ENCODE measurements at regions not wholly inside any gene's neighbourhood (a gene's known extent, or its start where the extent isn't known, plus 50 kb on each side); places are given as distances from the start of the nearest gene placed in this dataset.

DNA sequence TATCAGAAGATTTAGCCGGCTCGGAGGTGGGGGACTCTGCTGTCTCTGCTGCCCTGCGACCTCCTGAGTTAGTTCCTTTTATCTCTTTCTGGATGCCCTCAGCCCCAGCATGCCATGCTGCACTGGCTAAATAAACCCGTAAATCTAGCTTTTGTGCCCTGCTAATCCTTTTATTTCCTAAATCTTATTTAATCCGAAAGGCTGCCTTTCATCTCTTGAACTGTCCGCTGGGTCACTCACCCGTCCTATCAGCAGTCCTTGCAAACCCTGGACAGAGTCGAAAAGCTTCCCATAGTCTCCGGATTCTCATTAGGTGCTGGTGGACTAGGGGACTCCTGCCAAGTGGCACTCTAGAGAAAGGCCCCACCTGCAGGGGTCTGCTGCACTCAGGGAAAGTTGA, 122.0 kb upstream of the APCDD1 start:
- Histone ChIP-seq H3K4me3 (ENCODE audit: low read depth, low read length) (no peak overlapping the region), H3K27ac (no peak overlapping the region), H3K27me3 (replicated peaks) (no peaks in the 10 kb centered on the region), H3K36me3 (replicated peaks) (no peaks in the 10 kb centered on the region)
- in situ Hi-C loops (cut with HindIII; ENCODE audit: low pct_ligation_motif_present, low sequenced_read_pairs) = no loop called here
- TF ChIP-seq, protein P1, sequence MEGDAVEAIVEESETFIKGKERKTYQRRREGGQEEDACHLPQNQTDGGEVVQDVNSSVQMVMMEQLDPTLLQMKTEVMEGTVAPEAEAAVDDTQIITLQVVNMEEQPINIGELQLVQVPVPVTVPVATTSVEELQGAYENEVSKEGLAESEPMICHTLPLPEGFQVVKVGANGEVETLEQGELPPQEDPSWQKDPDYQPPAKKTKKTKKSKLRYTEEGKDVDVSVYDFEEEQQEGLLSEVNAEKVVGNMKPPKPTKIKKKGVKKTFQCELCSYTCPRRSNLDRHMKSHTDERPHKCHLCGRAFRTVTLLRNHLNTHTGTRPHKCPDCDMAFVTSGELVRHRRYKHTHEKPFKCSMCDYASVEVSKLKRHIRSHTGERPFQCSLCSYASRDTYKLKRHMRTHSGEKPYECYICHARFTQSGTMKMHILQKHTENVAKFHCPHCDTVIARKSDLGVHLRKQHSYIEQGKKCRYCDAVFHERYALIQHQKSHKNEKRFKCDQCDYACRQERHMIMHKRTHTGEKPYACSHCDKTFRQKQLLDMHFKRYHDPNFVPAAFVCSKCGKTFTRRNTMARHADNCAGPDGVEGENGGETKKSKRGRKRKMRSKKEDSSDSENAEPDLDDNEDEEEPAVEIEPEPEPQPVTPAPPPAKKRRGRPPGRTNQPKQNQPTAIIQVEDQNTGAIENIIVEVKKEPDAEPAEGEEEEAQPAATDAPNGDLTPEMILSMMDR (IDR thresholded peaks at IDR 0.05; ENCODE audit: low read depth, low read length, missing control alignments) = no peak
- no peak for DNase-seq

DNA sequence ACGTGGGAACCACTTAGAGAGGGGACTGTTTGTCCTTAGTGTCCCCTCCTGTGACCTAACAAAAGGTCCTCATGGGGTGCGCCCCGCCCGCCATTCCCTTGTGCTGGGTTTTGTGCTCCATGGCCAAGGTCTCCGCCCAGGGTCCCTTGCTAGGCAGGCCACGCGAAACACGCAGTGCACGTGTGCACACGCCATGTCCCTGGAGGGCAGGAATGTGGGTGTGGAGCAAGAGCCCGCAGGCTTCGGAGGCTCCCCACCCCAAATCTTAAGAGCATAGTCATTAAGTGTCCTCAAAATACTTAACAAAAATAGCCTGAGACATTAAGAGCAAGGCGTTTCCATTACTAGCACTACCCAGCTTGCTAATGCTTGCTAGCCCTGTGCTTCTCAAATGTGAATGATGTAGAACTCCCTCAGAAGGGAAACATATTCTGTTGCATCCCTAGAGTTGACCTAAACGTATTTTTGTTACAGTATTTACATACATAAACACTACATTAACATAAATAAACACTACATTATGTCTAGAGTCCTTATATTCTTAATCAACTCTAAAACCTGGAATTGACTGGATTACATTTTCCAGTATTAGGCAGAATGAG, 117.6 kb upstream of the APCDD1 start:
- no peak for DNase-seq
- Histone ChIP-seq H3K27ac (no peak overlapping the region), H3K27me3 (replicated peaks) (no peaks in the 10 kb centered on the region), H3K36me3 (replicated peaks) (no peaks in the 10 kb centered on the region), H3K4me3 (ENCODE audit: low read depth, low read length) (no peak overlapping the region)
- TF ChIP-seq, protein P1 (IDR thresholded peaks at IDR 0.05; ENCODE audit: low read depth, low read length, missing control alignments) = no peak
- in situ Hi-C loops (cut with HindIII; ENCODE audit: low pct_ligation_motif_present, low sequenced_read_pairs) = no loop called here

DNA sequence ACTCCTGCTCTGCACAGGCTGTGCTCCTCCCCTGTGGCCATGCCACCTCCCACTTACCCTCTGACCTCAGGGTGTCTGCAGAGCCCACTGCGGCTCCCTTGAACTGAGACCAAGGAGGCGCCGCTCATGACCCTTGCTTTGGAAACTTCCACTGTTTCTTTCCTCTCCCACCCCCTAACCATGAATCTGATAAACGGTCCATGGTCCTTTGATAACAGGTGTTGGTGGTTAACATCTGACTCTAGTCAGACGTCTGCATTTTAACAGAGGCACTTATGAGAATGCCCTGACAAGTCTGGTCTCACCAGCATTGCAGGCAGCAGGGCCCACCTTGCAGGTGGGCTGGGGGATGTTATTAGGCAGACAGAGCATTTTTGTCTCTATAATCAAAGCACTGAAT, 113.6 kb upstream of the APCDD1 start:
- no peak for DNase-seq
- Histone ChIP-seq H3K27me3 (replicated peaks) (no peaks in the 10 kb centered on the region), H3K27ac (no peak overlapping the region), H3K36me3 (replicated peaks) (no peaks in the 10 kb centered on the region), H3K4me3 (ENCODE audit: low read depth, low read length) (no peak overlapping the region)
- TF ChIP-seq, protein P1 (IDR thresholded peaks at IDR 0.05; ENCODE audit: low read depth, low read length, missing control alignments) = no peak
- in situ Hi-C loops (cut with HindIII; ENCODE audit: low pct_ligation_motif_present, low sequenced_read_pairs) = no loop called here

DNA sequence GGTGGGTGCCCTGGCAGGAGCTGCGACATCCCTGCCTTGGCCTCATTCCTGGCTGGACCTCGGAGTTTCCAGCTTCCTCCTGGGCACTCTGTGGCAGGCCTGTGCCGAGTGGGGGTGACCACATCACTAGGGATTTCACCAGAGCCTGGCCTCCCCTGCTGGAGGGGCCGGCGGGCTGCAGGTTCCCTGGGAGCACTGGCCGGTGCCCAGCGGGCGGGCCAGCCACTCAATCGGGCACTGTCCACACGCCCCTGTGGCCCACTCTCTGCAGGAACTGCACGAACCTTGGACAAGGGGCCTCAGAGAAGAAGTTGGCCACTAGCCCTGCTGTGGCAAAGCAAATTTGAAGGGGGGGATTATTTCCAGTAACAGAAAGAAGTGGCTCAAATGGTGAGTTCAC, 110.7 kb upstream of the APCDD1 start:
- H3K36me3 ChIP-seq (replicated peaks) = no peaks in the 10 kb centered on the region
- in situ Hi-C loops (cut with HindIII; ENCODE audit: low pct_ligation_motif_present, low sequenced_read_pairs) = no loop called here
- H3K27ac ChIP-seq = no peak overlapping the region
- no peak for DNase-seq
- no peaks in the 10 kb centered on the region for H3K27me3 ChIP-seq (replicated peaks)
- TF ChIP-seq, protein P1 (IDR thresholded peaks at IDR 0.05; ENCODE audit: low read depth, low read length, missing control alignments) = peak; percentile 17
- no peak overlapping the region for H3K4me3 ChIP-seq (ENCODE audit: low read depth, low read length)

DNA sequence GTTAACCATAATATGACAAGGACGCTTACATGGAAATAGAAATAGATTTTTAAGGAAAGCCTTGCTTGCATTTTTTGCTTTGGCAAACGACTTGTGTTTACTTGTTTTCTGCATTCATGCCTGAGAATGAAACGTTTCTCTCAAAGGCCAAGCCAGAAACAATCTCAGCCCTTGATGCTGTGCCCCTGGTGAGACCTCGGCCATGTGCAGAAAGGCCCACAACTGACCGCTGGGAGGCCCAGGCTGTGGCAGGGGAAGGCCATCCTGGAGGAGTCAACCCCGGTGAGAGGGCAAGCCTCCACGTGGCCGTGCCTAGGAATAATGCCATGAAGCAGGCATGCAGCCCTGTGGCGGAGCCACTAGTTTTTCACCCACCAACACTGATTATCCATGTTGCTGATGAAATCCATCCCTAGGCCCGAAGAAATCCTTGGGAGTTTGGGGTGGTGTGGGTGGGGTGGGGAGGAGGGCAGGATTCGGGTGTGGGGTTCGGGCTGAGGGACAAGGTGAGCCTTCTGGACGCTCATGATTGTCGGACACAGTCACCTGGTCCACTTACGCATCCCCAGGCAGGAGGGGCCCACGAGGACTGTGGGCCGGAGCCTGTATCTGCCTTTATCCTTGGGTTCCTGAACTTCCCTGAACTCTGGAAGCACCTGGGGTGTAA, 107.6 kb upstream of the APCDD1 start:
- in situ Hi-C loops (cut with HindIII; ENCODE audit: low pct_ligation_motif_present, low sequenced_read_pairs) = no loop called here
- H3K4me3 ChIP-seq (ENCODE audit: low read depth, low read length) = no peak overlapping the region

More for the DNA sequence above, 107.6 kb upstream of the APCDD1 start:
- H3K36me3 ChIP-seq (replicated peaks) = no peaks in the 10 kb centered on the region
- H3K27ac ChIP-seq = no peak overlapping the region
- TF ChIP-seq, protein P1 (IDR thresholded peaks at IDR 0.05; ENCODE audit: low read depth, low read length, missing control alignments) = peak; percentile 1
- no peaks in the 10 kb centered on the region for H3K27me3 ChIP-seq (replicated peaks)
- no peak for DNase-seq

All from brain microvascular endothelial cell (primary cell).